ENCODE measurements at regions not wholly inside any gene's neighbourhood (a gene's known extent, or its start where the extent isn't known, plus 50 kb on each side); places are given as distances from the start of the nearest gene placed in this dataset.

GRCh38 chr18:1593091-1593490 lies 688.4 kb downstream of the ADCYAP1 start:
- TF ChIP-seq POLR2A (IDR thresholded peaks at IDR 0.05; ENCODE audit: borderline replicate concordance, extremely low read depth, insufficient read depth, insufficient read length): no peak
- no peak for TF ChIP-seq ZBTB33 (IDR thresholded peaks at IDR 0.05; ENCODE audit: extremely low read depth, insufficient replicate concordance, low read length)
- TF ChIP-seq CBX3 (IDR thresholded peaks at IDR 0.05; ENCODE audit: low read depth): no peak
- no peak for TF ChIP-seq ZNF274 (IDR thresholded peaks at IDR 0.05; ENCODE audit: low read depth, low read length)
- TF ChIP-seq CTCF (IDR thresholded peaks at IDR 0.05 in 2 of 3, conservative IDR thresholded peaks at IDR 0.05 in 1 of 3; ENCODE audit: borderline replicate concordance in 1 of 3, insufficient read depth in 1 of 3, low read depth in 2 of 3, low read length in 2 of 3): no peak
- TF ChIP-seq REST (IDR thresholded peaks at IDR 0.05; ENCODE audit: low read depth): no peak
- no peak for TF ChIP-seq ATF3 (IDR thresholded peaks at IDR 0.05)
- TF ChIP-seq FOSL1 (IDR thresholded peaks at IDR 0.05; ENCODE audit: low read depth): no peak
- TF ChIP-seq SP1 (IDR thresholded peaks at IDR 0.05; ENCODE audit: low read depth): no peak
